ENCODE measurements at regions not wholly inside any gene's neighbourhood (a gene's known extent, or its start where the extent isn't known, plus 50 kb on each side); places are given as distances from the start of the nearest gene placed in this dataset.

- POLR2A ChIA-PET (ENCODE audit: partially characterized antibody): no interaction called here
- H3K4me3 Mint-ChIP-seq: no peak overlapping the region
- no peak overlapping the region for H3K27ac ChIP-seq (ENCODE audit: low read depth, low read length)
- intact Hi-C loops (cut with micrococcal nuclease): no loop called here
- H3K36me3 Mint-ChIP-seq: no peaks in the 10 kb centered on the region
- no peaks in the 10 kb centered on the region for H3K9me3 ChIP-seq (ENCODE audit: control insufficient read depth in 1 of 2, low read length in 2 of 2)
- H3K27me3 ChIP-seq (ENCODE audit: insufficient read depth, low read length): no peaks in the 10 kb centered on the region
- H3K36me3 ChIP-seq (ENCODE audit: insufficient read depth, low read length): no peaks in the 10 kb centered on the region
- no peaks in the 10 kb centered on the region for H3K27me3 Mint-ChIP-seq
- peaks cover 9% of the 10 kb centered on the region for H3K4me1 ChIP-seq (ENCODE audit: insufficient read depth, low read length)
- peaks cover 4 to 17% (median 15%) of the 10 kb centered on the region in 4 donors for H3K4me1 Mint-ChIP-seq
- peak overlapping the region in 4 of 7 donors; percentile 11 to 68 (median 35) for H3K27ac Mint-ChIP-seq
- CTCF ChIA-PET (ENCODE audit: partially characterized antibody): no interaction called here
- peak in 3 of 5 donors; percentile 2 to 27 (median 12) for DNase-seq
- peaks cover 0 to 5% (median 0%) of the 10 kb centered on the region in 8 donors for H3K9me3 Mint-ChIP-seq
- H3K4me3 ChIP-seq (ENCODE audit: low read length in 2 of 2): no peak overlapping the region
These were observed 298.7 kb upstream of the CLNK start for GRCh38 chr4:10983268-10983667.

GRCh38 chr4:10982305-10982704, 297.7 kb upstream of the CLNK start:
- no peaks in the 10 kb centered on the region for H3K27me3 ChIP-seq (ENCODE audit: insufficient read depth, low read length)
- DNase-seq: no peak
- ChIA-PET POLR2A (ENCODE audit: partially characterized antibody) (no interaction called here), CTCF (ENCODE audit: partially characterized antibody) (no interaction called here)
- H3K4me3 ChIP-seq (ENCODE audit: low read length in 2 of 2): no peak overlapping the region
- H3K9me3 Mint-ChIP-seq: peaks cover 0 to 2% (median 0%) of the 10 kb centered on the region in 8 donors
- H3K4me1 Mint-ChIP-seq: peaks cover 4 to 17% (median 15%) of the 10 kb centered on the region in 4 donors
- H3K27ac ChIP-seq (ENCODE audit: low read depth, low read length): no peak overlapping the region
- no peaks in the 10 kb centered on the region for H3K36me3 Mint-ChIP-seq
- no peaks in the 10 kb centered on the region for H3K36me3 ChIP-seq (ENCODE audit: insufficient read depth, low read length)
- no peaks in the 10 kb centered on the region for H3K27me3 Mint-ChIP-seq
- no peak overlapping the region for H3K27ac Mint-ChIP-seq
- intact Hi-C loops (cut with micrococcal nuclease): no loop called here
- H3K4me1 ChIP-seq (ENCODE audit: insufficient read depth, low read length): peaks cover 9% of the 10 kb centered on the region
- H3K9me3 ChIP-seq (ENCODE audit: control insufficient read depth in 1 of 2, low read length in 2 of 2): no peaks in the 10 kb centered on the region
- H3K4me3 Mint-ChIP-seq: no peak overlapping the region

GRCh38 chr4:10981576-10981975, 297.0 kb upstream of the CLNK start:
- intact Hi-C loops (cut with micrococcal nuclease): no loop called here
- peaks cover 4 to 17% (median 15%) of the 10 kb centered on the region in 4 donors for H3K4me1 Mint-ChIP-seq
- no peak overlapping the region for H3K27ac ChIP-seq (ENCODE audit: low read depth, low read length)
- H3K9me3 Mint-ChIP-seq: peaks cover 0 to 2% (median 0%) of the 10 kb centered on the region in 8 donors
- no peaks in the 10 kb centered on the region for H3K36me3 ChIP-seq (ENCODE audit: insufficient read depth, low read length)
- H3K9me3 ChIP-seq (ENCODE audit: control insufficient read depth in 1 of 2, low read length in 2 of 2): no peaks in the 10 kb centered on the region
- H3K27me3 Mint-ChIP-seq: no peaks in the 10 kb centered on the region
- no peak overlapping the region for H3K4me3 Mint-ChIP-seq
- H3K27ac Mint-ChIP-seq: no peak overlapping the region
- CTCF ChIA-PET (ENCODE audit: partially characterized antibody): no interaction called here
- no peaks in the 10 kb centered on the region for H3K36me3 Mint-ChIP-seq
- H3K4me3 ChIP-seq (ENCODE audit: low read length in 2 of 2): no peak overlapping the region
- no peak for DNase-seq
- H3K27me3 ChIP-seq (ENCODE audit: insufficient read depth, low read length): no peaks in the 10 kb centered on the region
- peaks cover 9% of the 10 kb centered on the region for H3K4me1 ChIP-seq (ENCODE audit: insufficient read depth, low read length)
- POLR2A ChIA-PET (ENCODE audit: partially characterized antibody): no interaction called here

- Histone ChIP-seq H3K27ac (ENCODE audit: low read depth, low read length) (no peak overlapping the region), H3K27me3 (ENCODE audit: insufficient read depth, low read length) (no peaks in the 10 kb centered on the region), H3K4me1 (ENCODE audit: insufficient read depth, low read length) (peaks cover 9% of the 10 kb centered on the region), H3K36me3 (ENCODE audit: insufficient read depth, low read length) (no peaks in the 10 kb centered on the region), H3K4me3 (ENCODE audit: low read length in 2 of 2) (no peak overlapping the region), H3K9me3 (ENCODE audit: control insufficient read depth in 1 of 2, low read length in 2 of 2) (no peaks in the 10 kb centered on the region)
- Mint-ChIP-seq H3K27ac (no peak overlapping the region), H3K4me3 (no peak overlapping the region), H3K36me3 (no peaks in the 10 kb centered on the region), H3K9me3 (peaks cover 0 to 2% (median 0%) of the 10 kb centered on the region in 8 donors), H3K4me1 (peaks cover 4 to 17% (median 15%) of the 10 kb centered on the region in 4 donors), H3K27me3 (no peaks in the 10 kb centered on the region)
- intact Hi-C loops (cut with micrococcal nuclease): no loop called here
- CTCF ChIA-PET (ENCODE audit: partially characterized antibody): interaction anchor here (1.2 kb wide), 1 partner anchor 30 kb away, joined by 3 read pairs; no protein-coding TSS in a partner anchor
- POLR2A ChIA-PET (ENCODE audit: partially characterized antibody): no interaction called here
- DNase-seq: no peak
These were observed 296.5 kb upstream of the CLNK start for GRCh38 chr4:10981096-10981495.

GRCh38 chr4:10979032-10979431, 294.5 kb upstream of the CLNK start:
- Mint-ChIP-seq H3K9me3 (no peaks in the 10 kb centered on the region), H3K36me3 (no peaks in the 10 kb centered on the region), H3K27me3 (no peaks in the 10 kb centered on the region), H3K4me1 (peaks cover 4 to 17% (median 15%) of the 10 kb centered on the region in 4 donors), H3K27ac (no peak overlapping the region), H3K4me3 (no peak overlapping the region)
- POLR2A ChIA-PET (ENCODE audit: partially characterized antibody): no interaction called here
- CTCF ChIA-PET (ENCODE audit: partially characterized antibody): no interaction called here
- Histone ChIP-seq H3K27me3 (ENCODE audit: insufficient read depth, low read length) (no peaks in the 10 kb centered on the region), H3K9me3 (ENCODE audit: control insufficient read depth in 1 of 2, low read length in 2 of 2) (no peaks in the 10 kb centered on the region), H3K4me1 (ENCODE audit: insufficient read depth, low read length) (peaks cover 9% of the 10 kb centered on the region), H3K36me3 (ENCODE audit: insufficient read depth, low read length) (no peaks in the 10 kb centered on the region), H3K4me3 (ENCODE audit: low read length in 2 of 2) (no peak overlapping the region), H3K27ac (ENCODE audit: low read depth, low read length) (no peak overlapping the region)
- intact Hi-C loops (cut with micrococcal nuclease): no loop called here
- DNase-seq: no peak

GRCh38 chr4:10977534-10977933, 293.0 kb upstream of the CLNK start:
- H3K9me3 ChIP-seq (ENCODE audit: control insufficient read depth in 1 of 2, low read length in 2 of 2): no peaks in the 10 kb centered on the region
- intact Hi-C loops (cut with micrococcal nuclease): no loop called here
- Mint-ChIP-seq H3K4me1 (peaks cover 2 to 4% (median 4%) of the 10 kb centered on the region in 4 donors), H3K4me3 (no peak overlapping the region), H3K9me3 (peaks cover 0 to 5% (median 0%) of the 10 kb centered on the region in 8 donors), H3K27me3 (peaks cover 2 to 3% of the 10 kb centered on the region in 2 donors), H3K27ac (no peak overlapping the region), H3K36me3 (no peaks in the 10 kb centered on the region)
- POLR2A ChIA-PET (ENCODE audit: partially characterized antibody): no interaction called here
- H3K27ac ChIP-seq (ENCODE audit: low read depth, low read length): no peak overlapping the region
- no peak overlapping the region for H3K4me3 ChIP-seq (ENCODE audit: low read length in 2 of 2)
- H3K27me3 ChIP-seq (ENCODE audit: insufficient read depth, low read length): no peaks in the 10 kb centered on the region
- H3K36me3 ChIP-seq (ENCODE audit: insufficient read depth, low read length): no peaks in the 10 kb centered on the region
- DNase-seq: no peak
- H3K4me1 ChIP-seq (ENCODE audit: insufficient read depth, low read length): peaks cover 1% of the 10 kb centered on the region
- CTCF ChIA-PET (ENCODE audit: partially characterized antibody): no interaction called here

GRCh38 chr4:10974371-10974770, 289.8 kb upstream of the CLNK start:
- Histone ChIP-seq H3K27ac (ENCODE audit: low read depth, low read length) (no peak overlapping the region), H3K4me3 (ENCODE audit: low read length in 2 of 2) (no peak overlapping the region), H3K36me3 (ENCODE audit: insufficient read depth, low read length) (no peaks in the 10 kb centered on the region), H3K9me3 (ENCODE audit: control insufficient read depth in 1 of 2, low read length in 2 of 2) (no peaks in the 10 kb centered on the region), H3K4me1 (ENCODE audit: insufficient read depth, low read length) (no peaks in the 10 kb centered on the region), H3K27me3 (ENCODE audit: insufficient read depth, low read length) (no peaks in the 10 kb centered on the region)
- H3K4me3 Mint-ChIP-seq: no peak overlapping the region
- ChIA-PET POLR2A (ENCODE audit: partially characterized antibody) (no interaction called here), CTCF (ENCODE audit: partially characterized antibody) (no interaction called here)
- DNase-seq: no peak
- peaks cover 0 to 6% (median 0%) of the 10 kb centered on the region in 8 donors for H3K9me3 Mint-ChIP-seq
- H3K4me1 Mint-ChIP-seq: no peaks in the 10 kb centered on the region
- H3K27ac Mint-ChIP-seq: no peak overlapping the region
- no peaks in the 10 kb centered on the region for H3K36me3 Mint-ChIP-seq
- H3K27me3 Mint-ChIP-seq: peaks cover 3 to 4% of the 10 kb centered on the region in 2 donors
- intact Hi-C loops (cut with micrococcal nuclease): no loop called here

GRCh38 chr4:10973686-10974085, 289.1 kb upstream of the CLNK start:
- H3K36me3 ChIP-seq (ENCODE audit: insufficient read depth, low read length): no peaks in the 10 kb centered on the region
- DNase-seq: no peak
- Mint-ChIP-seq H3K36me3 (no peaks in the 10 kb centered on the region), H3K4me3 (no peak overlapping the region), H3K27me3 (peaks cover 3 to 4% of the 10 kb centered on the region in 2 donors), H3K9me3 (peaks cover 0 to 6% (median 0%) of the 10 kb centered on the region in 8 donors), H3K27ac (no peak overlapping the region), H3K4me1 (no peaks in the 10 kb centered on the region)
- no peaks in the 10 kb centered on the region for H3K27me3 ChIP-seq (ENCODE audit: insufficient read depth, low read length)
- intact Hi-C loops (cut with micrococcal nuclease): no loop called here
- CTCF ChIA-PET (ENCODE audit: partially characterized antibody): no interaction called here
- no peak overlapping the region for H3K4me3 ChIP-seq (ENCODE audit: low read length in 2 of 2)
- POLR2A ChIA-PET (ENCODE audit: partially characterized antibody): no interaction called here
- no peaks in the 10 kb centered on the region for H3K9me3 ChIP-seq (ENCODE audit: control insufficient read depth in 1 of 2, low read length in 2 of 2)
- no peaks in the 10 kb centered on the region for H3K4me1 ChIP-seq (ENCODE audit: insufficient read depth, low read length)
- no peak overlapping the region for H3K27ac ChIP-seq (ENCODE audit: low read depth, low read length)
